HG02970 (cell line): ENCODE measurements at regions not wholly inside any gene's neighbourhood (a gene's known extent, or its start where the extent isn't known, plus 50 kb on each side); places are given as distances from the start of the nearest gene placed in this dataset.

ENCODE experiments used
- ATAC-seq: cut with Tn5 transposase; IDR thresholded peaks from one replicate; pipeline ENCODE4 v1.9.1; 2021; ENCODE audit warnings: mild to moderate bottlenecking, moderate library complexity, moderate number of reproducible peaks; ENCODE audit not compliant: unreplicated experiment, low FRiP score

DNA sequence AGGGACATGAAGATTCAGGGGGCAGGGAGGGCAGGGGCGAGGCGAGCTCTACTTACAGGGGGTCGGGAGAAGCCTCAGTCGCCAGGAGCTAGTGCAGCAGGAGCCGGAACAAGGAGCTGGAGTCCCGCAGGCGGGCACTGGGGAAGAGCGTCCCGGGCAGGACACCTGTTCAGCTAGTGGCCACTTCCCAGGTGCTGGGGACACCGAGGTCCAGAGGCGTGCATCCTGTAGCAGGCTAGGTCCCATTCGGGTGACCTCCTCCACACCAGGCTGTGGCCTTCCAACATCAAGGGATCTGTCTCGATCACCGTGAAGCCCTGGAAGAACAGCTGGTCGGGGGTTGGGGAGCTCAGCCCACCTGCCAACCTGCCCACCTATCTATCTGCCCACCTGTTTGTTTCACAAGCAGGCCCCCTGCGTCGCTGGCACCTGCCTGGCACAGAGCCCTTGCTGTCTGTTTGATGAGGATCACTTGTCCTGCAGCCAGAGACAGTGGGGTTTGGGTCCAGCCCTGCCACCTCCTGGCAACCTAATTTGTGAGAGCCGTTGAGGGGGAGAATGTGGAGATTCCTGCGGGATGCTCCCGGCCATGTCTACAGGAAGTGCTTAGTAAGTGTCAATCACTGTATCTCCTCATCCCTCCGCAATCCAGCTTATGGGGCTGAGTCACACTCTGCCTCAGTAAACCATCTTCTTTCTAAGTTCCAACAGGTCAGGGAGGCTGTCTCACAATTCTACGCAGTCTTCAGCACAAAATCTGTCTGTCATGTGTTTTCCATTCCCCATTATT, 940.9 kb downstream of the BRD1 start:
- no peak for ATAC-seq

DNA sequence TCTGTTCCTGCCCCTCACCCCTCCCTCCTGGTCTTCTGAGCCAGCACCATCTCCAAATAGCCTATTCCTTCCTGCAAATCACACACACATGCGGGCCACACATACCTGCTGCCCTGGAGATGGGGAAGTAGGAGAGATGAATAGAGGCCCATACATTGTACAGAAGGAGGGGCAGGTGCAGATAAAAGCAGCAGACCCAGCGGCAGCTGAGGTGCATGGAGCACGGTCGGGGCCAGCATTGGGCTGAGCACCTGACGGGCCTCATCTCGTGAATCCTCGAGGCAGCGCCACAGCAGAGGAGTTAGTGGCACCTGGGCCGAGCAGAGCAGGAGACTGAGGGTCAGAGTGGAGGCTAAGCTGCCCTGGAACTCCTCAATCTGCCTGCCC, 941.8 kb downstream of the BRD1 start:
- ATAC-seq: no peak

DNA sequence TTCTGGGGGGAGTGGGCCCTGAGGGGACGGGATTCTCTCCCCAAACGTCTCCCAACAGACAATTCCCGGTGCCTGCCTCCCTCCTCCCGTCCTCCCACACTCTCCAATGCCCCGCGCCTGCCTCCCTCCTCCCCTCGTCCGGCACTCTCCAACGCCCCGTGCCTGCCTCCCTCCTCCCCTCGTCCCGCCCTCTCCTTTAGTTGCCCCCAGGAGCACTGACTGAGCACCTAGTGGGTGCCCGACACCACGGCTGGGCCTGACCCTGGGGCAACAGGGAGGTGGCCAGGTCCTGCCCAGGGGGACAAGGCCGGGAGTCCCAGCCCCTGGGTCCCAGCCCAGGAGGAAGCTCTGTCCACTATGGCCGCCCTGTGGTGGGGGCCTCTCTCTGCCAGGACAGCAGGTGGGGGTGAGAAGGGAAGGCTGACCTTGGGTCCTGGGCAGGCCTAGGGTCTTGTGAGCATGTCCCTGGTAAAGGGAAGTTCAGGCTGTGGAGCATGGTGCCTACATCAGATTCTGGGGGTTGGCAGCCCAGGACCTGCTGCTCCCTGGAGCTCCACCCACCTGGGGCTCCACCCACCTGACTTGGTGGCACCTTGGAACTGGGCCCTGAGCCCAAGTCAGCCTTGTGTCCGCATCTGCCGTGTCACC, 942.3 kb downstream of the BRD1 start:
- no peak for ATAC-seq

DNA sequence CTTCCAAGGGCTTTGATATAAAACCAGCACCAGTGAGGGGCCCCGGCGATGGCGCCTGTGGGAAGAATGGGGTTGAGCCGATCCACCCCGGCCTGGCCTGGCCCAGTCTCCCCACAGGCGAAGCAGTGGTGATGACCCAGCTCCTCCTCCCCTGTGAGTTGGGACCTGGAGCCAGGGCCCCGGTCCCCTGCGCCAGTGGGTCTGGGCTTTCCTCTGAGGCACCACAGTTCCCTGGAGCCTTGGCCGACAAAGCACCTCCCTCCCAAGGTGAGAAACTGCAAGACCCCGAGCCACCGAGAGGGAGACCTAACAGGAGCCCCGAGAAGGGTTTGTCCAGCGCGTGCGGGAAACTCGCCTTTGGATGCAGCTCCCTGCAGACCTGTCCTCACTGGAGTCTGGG, 942.9 kb downstream of the BRD1 start:
- no peak for ATAC-seq

DNA sequence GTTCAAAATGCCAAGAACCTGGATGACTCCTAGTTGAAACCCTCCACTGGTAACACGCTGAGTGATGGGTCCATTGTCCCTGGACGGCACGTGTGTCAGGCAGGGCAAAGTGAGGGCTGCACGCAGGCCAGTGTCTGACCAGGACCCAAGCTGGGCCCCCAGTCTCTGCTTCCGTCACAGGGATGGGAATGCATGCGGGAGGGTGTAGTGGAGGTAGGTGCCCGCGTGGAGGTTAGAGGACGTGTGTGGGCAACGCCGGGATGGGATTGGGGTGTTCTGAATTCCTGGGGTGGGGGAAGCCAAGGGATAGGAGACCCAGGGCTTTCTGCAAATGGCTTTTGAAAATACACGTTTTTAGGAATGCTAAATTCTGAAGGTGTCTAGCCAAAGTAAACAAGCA, 943.3 kb downstream of the BRD1 start:
- ATAC-seq: no peak

DNA sequence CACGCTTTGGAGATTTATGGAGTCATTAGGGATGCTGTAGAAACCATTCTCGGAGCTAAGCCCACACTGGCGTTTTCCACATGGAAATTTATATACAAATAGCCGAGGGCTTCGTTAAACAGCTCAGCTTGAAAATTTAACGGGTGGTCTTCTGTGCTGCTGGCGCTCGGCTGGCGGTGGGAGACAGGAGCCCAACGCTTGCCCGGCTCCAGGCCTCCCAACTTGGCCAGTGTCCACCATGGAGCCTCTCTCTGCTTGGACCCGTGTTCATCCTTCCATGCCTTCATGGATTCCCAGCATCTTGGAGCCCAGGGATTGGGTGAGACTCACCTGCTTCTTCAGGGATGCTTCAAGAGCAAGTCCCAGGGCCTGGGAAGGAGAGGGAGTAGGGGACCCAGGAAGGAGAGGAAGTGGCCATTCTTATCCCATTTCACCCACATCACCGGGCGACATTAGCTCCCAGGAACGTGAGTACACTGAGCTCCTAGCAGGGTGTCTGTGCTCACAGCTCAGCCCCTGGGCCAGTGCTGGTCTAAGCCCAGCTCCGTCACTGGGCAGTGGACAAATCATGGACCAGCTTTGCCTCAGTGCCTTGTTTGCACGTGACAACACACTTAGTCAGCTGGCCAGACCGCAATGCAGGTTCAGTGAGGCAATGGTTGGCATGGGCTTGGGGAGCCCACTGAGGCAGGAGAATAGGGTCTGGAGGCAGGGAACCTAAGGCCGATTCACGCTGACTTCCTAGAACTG, 944.3 kb downstream of the BRD1 start:
- no peak for ATAC-seq

DNA sequence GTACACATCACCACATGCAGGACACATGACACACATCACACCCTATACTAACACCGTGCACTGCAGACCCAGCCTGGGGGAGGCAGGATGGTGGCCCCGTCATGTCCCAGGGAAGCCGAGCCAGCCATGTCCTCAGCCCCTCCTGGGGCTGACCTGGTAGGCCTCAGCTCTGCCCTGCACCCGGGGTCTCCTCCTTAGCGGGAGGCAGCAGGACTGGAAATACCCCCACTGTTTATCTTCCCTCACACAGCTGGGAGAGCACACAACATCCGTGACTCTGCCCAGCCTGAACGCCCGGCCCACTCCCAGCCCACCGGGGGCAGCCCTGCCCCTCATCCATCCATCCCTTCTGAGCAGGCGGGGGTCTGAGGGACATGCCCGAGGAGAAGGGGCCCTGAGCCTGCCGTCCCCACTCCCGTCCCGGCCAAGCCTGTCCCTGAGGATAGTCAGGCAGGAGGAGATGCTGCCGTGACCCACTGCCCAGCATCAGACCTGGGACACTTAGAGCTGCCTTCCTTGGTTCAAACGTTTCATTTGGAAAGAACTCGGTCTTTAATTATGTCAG, 945.0 kb downstream of the BRD1 start:
- ATAC-seq: no peak

DNA sequence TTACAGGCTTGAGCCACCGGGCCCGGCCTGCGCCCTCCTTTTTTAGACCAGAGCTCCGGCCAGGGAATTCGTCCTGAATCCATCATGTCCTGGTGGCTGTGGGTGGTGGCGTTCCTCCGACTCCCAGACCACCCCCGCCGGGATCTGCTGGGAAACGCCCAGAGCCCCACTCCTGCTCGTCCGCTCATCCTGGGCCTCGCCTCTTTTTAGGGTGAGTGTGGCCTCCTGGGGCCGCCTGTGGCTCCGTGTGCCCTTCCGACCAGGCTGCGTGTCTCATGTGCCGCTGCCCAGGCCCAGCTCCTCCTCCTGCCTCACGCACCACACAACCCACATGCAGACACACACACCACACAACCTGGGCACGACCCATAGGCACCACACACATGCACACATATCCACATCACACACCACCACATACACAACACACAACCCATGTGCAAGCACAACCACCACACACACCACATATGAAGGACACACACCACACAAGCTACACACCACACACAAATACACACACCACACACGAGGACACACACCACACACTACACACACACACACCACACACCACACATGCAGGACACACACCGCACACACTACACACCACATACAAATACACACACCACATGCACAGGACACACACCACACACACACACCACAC, 946.2 kb downstream of the BRD1 start:
- no peak for ATAC-seq

DNA sequence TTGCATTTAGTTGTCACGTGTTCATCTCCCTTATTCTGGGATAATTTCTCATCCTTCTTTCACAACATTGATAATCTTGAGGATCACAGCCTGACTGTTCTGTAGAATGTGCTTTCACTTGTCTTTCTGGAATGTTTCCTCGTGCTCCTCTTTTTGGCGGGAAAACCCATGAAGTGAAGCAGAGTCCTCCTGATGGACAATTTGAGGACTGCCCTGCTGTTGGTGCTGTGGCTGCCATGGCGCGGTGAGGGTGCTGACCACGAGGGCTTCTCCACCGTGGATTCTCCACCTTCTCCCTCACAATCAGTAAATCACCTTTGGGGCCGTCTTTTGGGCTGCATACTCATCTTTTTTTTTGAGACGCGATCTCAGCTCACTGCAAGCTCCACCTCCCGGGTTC, 946.9 kb downstream of the BRD1 start:
- no peak for ATAC-seq

DNA sequence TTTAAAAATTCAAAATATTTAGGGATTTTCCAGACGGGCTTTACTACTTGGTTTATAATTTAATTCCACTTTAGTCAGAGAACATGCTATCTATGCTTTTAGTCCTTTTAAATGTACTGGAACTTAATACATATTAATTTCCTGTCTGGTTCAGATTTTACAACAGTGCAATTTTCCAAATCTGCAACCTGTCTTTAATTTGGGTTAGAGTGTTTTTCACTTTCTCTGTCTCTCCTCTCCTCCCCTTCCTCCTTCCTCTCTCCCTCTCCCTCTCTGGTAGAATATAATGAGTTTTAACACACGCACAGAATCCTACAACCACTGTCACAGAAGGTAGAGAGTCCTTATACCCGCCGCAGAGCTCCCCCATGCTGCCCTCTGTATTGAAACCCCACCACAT, 950.7 kb downstream of the BRD1 start:
- no peak for ATAC-seq

DNA sequence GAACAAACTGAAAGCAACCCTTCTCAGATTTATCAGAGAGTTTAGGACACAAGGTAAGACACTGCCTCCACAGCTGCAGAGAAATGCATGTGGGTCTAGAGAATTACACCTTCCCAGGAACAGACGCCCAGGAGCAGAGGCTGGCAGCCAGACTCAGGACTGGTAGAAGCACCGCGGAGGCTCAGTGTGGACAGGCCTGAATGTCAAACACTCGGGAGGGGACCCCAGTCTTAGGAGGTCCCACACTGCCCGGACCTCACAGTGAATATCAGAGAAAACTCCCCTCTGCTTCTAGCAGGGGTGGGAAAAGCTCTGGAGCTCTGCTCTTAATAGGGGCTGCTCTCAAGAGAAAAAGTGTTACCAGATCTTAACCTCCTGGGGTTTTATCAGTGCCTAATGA, 952.7 kb downstream of the BRD1 start:
- no peak for ATAC-seq

DNA sequence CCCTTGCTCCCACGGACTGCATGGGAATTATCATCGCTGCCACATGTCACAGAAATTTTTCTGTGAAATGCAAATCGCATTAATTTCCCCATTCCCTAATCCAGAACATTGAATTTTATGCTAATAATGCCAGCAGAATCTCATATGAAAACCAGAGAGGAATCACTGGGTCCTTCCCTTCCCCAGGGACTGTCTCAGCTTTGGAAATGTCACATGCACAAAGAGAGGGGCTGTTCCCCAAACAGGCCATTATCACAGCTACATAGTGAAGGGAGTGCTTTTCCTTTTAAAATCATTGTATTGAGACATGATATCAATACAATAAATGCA, 954.5 kb downstream of the BRD1 start:
- ATAC-seq: no peak

DNA sequence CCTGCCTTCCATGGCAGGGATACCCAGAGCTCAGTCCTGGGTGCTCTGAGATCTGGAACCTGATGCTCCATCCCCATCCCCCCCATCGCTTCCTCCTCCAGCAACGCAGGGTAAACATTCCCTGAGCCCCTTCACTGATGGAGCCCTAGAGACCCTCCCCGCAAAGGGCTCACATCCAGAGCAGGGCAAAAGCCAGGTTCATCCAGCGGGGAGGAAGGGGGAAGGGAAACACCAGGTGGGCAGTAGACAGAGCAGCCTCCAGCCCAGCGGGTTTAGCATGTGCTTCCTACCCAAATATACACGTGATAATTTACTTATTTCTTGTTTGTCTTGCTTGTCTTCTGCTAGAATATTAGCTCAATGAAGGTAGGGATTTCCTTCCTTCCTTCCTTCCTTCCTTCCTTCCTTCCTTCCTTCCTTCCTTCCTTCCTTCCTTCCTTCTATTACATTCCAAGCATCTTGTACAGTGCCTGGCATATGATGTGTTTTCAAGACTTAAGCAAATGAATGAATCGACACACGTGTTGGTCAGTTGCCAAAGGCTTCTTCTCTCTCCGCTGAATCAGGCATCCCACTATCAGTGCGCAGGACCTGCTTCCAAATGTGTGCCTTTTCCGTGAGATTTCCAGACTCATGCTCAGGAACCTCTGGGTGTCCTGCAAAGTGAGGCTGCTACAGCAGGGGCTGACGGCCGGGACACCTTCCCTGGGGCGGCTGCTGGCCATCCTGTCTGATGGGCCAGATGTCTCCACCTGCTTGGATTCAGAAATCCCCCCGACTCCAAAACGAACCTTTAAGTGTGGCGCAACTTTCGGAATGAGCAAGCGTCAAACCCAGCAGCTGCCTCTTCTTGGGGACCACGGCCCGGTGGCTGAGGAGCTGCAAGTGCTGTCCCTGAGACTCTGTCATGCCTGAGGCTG, 955.1 kb downstream of the BRD1 start:
- ATAC-seq: no peak

DNA sequence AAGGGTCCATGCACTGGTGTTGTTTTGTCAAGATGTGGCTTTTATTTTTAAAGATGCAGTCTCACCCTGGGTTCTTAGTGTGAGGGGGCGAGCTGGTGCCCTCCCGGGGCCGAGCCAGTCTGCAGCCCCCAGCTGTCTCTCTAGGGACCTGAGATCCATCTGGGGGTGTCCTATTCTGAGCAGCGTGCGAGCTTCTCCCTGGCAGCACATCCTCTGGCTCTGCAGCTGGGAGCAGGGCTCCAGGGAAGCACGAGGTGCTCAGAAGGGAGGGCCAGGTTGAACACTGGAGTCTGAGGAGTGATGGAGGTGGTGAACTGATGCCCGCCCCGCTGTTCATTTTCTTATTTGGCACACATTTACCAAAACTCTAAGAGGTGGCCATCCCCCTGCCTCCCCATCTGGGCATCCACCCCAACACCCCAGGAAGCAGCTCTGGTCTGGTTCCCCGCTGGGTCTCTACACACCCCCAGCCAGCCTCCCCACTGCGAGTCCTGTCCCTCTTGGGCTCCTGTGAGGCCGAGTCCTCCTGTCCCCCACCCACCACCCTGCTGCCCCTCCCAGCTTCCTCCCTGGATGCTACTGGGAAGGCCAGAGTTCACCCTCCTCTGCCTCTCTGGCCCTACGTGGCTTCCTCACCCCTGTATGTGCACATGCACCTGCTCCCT, 956.4 kb downstream of the BRD1 start:
- ATAC-seq: no peak

DNA sequence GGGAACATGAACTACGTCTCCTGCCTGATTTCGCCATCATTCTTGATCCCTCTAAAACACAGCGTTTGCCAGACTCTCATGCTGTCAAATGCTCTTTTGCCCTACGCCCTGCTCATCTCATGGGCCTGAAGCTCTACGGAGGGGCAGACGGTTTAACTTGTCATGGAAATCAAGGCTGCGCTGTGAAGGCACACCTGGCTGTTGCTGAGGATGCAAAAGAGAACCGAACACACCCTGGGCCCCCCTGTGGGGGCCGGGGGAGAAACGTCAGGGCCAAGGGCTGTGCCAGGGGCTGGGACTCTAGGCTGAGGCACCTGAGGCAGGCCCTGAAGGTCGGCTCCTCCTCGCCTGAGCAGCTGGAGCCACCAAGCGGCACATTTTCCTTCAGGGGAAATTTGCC, 957.2 kb downstream of the BRD1 start:
- ATAC-seq: no peak

DNA sequence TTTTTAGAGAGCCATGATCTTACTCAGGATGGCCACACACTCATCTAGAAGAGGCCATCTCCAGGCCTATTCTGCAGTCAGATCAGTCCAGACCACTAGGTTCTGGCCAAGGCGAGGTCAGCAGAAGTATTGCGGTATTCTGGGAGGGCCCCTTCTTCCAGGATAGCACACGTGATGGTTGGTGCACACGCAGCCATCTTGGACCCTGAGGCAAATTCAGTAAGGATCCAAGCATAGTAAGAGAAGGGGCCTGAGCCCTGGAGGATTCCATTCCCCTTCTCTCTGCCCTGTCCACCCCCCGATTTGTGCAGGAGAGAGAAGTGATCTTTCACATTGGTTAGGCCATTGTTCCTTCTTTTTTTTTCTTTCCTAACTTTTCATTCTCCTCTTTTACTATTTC, 957.9 kb downstream of the BRD1 start:
- ATAC-seq: no peak

DNA sequence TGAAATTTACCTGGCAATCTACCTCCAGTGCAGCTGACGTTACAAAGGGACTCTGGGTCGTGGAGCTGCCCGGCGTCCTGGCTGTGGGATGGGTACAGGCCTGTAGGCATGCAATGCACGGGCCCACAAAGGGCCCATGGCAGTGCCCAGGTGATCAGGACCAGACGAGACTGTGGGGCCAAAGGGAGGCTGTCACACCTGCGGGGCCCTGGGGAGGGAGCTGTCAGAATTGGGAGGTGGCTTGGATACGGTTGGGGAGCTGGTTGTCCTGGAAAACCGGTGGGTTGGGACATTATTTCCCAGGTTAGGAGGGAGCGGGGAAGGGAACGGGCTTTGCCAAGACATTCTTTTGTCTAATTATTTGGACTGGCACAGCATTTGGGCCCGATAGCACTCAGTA, 958.5 kb downstream of the BRD1 start:
- ATAC-seq: no peak

DNA sequence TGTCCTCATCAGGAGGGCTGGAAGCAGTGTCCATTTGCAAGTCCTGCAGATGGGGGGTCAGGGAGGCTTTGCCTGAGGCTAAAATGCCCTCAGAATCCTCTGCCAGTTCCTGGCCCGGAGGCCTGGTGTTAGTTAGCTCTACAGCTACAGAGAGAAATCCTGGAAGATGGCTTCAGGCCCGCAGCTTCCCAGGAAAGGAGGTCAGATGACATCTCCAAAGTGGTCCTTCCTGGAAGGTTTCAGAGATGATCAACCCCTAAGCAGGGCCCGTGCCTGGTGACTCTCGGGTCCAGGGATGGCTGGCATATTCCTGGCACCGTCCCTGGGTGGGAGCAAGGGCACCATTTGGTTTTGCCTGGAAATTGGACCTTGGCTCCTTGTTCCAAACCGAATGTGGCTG, 959.1 kb downstream of the BRD1 start:
- ATAC-seq: no peak

DNA sequence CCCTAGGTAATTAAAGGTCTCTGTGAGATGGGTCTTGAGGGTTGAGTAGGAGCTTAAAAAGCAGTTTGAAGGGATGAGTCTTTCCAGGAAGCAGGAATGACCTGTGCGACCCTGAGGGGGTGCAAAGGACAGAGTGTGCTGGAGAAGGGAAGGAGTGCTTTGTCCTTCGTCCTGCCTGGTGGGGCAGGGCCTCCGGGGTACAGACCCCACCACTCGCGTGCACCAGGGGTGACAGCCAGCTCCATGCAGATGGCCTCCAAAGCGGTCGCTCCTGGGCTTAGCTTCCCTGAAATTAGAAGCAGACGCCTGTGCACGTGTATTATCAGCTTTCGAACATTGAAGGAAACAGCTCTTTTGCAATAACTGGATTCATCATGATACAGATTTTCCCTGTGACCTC, 959.8 kb downstream of the BRD1 start:
- ATAC-seq: no peak
